B cell (primary cell): ENCODE measurements at regions not wholly inside any gene's neighbourhood (a gene's known extent, or its start where the extent isn't known, plus 50 kb on each side); places are given as distances from the start of the nearest gene placed in this dataset.

Source experiments
- ATAC-seq: fragments of 200-7000 bp; cut with Tn5 transposase; one replicate; pipeline ENCODE4 v1.10.0; 2021; ENCODE audit warnings: low read depth, mild to moderate bottlenecking, moderate number of reproducible peaks, moderate library complexity
- CTCF ChIA-PET: fragments of 350-600 bp; sonication (Branson Sonifier 250); formaldehyde crosslinking; loops from one replicate; lab custom pipeline; 2021; ENCODE audit warnings: antibody characterized with exemption, inconsistent platforms; lab: Charles Lee
- POLR2A ChIA-PET: fragments of 350-600 bp; sonication (Branson Sonifier 250); formaldehyde crosslinking; loops from one replicate; lab custom pipeline; 2021; ENCODE audit warnings: antibody characterized with exemption; lab: Charles Lee
- DNase-seq: peaks from one replicate; pipeline ENCODE4 v3.0.0; 2013
- H2AFZ ChIP-seq: 2 replicates; pipeline ENCODE4 v1.6.1; 2012; ENCODE audit warnings: mild to moderate bottlenecking, low read depth, low read length; ENCODE audit not compliant: insufficient read depth, poor library complexity, severe bottlenecking
- H3K27ac ChIP-seq, 2 donors: 1 replicate in 1 of 2; 2 replicates in 1 of 2; pipeline ENCODE4 v1.5.1; 2012 to 2013; ENCODE audit warnings: low read length in 2 of 2, mild to moderate bottlenecking in 2 of 2, moderate library complexity in 1 of 2
- H3K27me3 ChIP-seq, 4 experiments: fragments of 200-600 bp in 1 of 4; sonication (generic) in 1 of 4; replicated peaks in 1 of 4; 1 replicate in 2 of 4; 2 replicates in 2 of 4; pipeline versions ENCODE4 v1.6.1 to v1.7.0; 2013 to 2016; ENCODE audit warnings: low read length in 3 of 4, mild to moderate bottlenecking in 2 of 4, mixed read lengths in 1 of 4, moderate library complexity in 1 of 4; ENCODE audit not compliant: insufficient read depth in 4 of 4, control insufficient read depth in 3 of 4; ENCODE audit errors: control extremely low read depth in 1 of 4
- H3K36me3 ChIP-seq, 2 experiments: replicated peaks in 1 of 2; 1 replicate in 1 of 2; 2 replicates in 1 of 2; pipeline versions ENCODE4 v1.6.1 to v1.7.1; 2013; ENCODE audit warnings: low read length in 1 of 2; ENCODE audit not compliant: insufficient read depth in 2 of 2, control insufficient read depth in 1 of 2; ENCODE audit errors: control extremely low read depth in 1 of 2, extremely low read depth in 1 of 2
- H3K4me1 ChIP-seq, 2 donors: fragments of 200-600 bp in 1 of 2; sonication (generic) in 1 of 2; 1 replicate in 1 of 2; 2 replicates in 1 of 2; pipeline versions ENCODE4 v1.5.1 to v1.6.1; 2013 to 2017; ENCODE audit warnings: low read length in 2 of 2; ENCODE audit not compliant: control insufficient read depth in 2 of 2, insufficient read depth in 2 of 2
- H3K4me2 ChIP-seq: replicated peaks from 2 replicates; pipeline ENCODE3; 2012; ENCODE audit warnings: mild to moderate bottlenecking, low read depth, low read length; ENCODE audit not compliant: poor library complexity, severe bottlenecking
- H3K4me3 ChIP-seq, 5 experiments: fragments of 200-600 bp in 1 of 5; sonication (generic) in 1 of 5; 1 replicate in 3 of 5; 2 replicates in 2 of 5; pipeline versions ENCODE4 v1.5.1 to v1.7.0; 2011 to 2016; ENCODE audit warnings: low read length in 4 of 5, mild to moderate bottlenecking in 4 of 5, low read depth in 2 of 5, control low read depth in 1 of 5, moderate library complexity in 1 of 5; ENCODE audit not compliant: insufficient read depth in 1 of 5; ENCODE audit errors: control extremely low read depth in 1 of 5, extremely low read depth in 1 of 5
- H3K79me2 ChIP-seq: fragments of 200-600 bp; sonication (generic); one replicate; pipeline ENCODE4 v1.6.0; 2016; ENCODE audit warnings: low read length; ENCODE audit not compliant: control insufficient read depth, insufficient read depth
- H3K9ac ChIP-seq: fragments of 200-600 bp; sonication (generic); 2 replicates; pipeline ENCODE4 v1.6.1; 2017; ENCODE audit warnings: mild to moderate bottlenecking, low read length, moderate library complexity
- H3K9me3 ChIP-seq, 3 donors: one replicate each; pipeline versions ENCODE4 v1.6.1 to v1.7.1; 2013; ENCODE audit warnings: low read length in 2 of 3; ENCODE audit not compliant: control insufficient read depth in 2 of 3, insufficient read depth in 1 of 3; ENCODE audit errors: control extremely low read depth in 1 of 3
- H4K20me1 ChIP-seq: 2 replicates; pipeline ENCODE4 v1.6.0; 2012; ENCODE audit warnings: mild to moderate bottlenecking, low read length; ENCODE audit not compliant: insufficient read depth, control insufficient read depth, poor library complexity, severe bottlenecking
- H3K27ac Mint-ChIP-seq: one replicate; pipeline ENCODE4 v1.8.0; 2021; ENCODE audit warnings: mixed read lengths
- H3K27me3 Mint-ChIP-seq: one replicate; pipeline ENCODE4 v1.8.0; 2021; ENCODE audit warnings: mixed read lengths
- H3K4me1 Mint-ChIP-seq: one replicate; pipeline ENCODE4 v1.8.0; 2021; ENCODE audit warnings: mixed read lengths
- H3K4me3 Mint-ChIP-seq: one replicate; pipeline ENCODE4 v1.8.0; 2021; ENCODE audit warnings: mixed read lengths
- H3K9me3 Mint-ChIP-seq: one replicate; pipeline ENCODE4 v1.8.0; 2022; ENCODE audit warnings: mixed read lengths; ENCODE audit not compliant: insufficient read depth
- EZH2 ChIP-seq: IDR thresholded peaks from 2 replicates; pipeline ENCODE4 v1.6.1; 2012; ENCODE audit warnings: borderline replicate concordance, low read depth, mild to moderate bottlenecking, moderate library complexity, low read length; ENCODE audit not compliant: insufficient read depth, poor library complexity, severe bottlenecking
- WGBS: methylation state at CpG from one replicate; pipeline ENCODE4 v1.1.5; 2013; ENCODE audit warnings: missing lambda C conversion rate; ENCODE audit not compliant: insufficient coverage; 5-methylcytosine and 5-hydroxymethylcytosine counted together
- intact Hi-C: fragments of 100-400 bp; cut with micrococcal nuclease; formaldehyde crosslinking; loops from one replicate; pipeline ENCODE4 v1.10.0; 2022
- TF ChIP-seq, protein P1 (sequence below): fragments of 200-600 bp; IDR thresholded peaks from one replicate; pipeline ENCODE4 v1.8.0; 2022; ENCODE audit warnings: antibody characterized with exemption, mild to moderate bottlenecking

DNA sequence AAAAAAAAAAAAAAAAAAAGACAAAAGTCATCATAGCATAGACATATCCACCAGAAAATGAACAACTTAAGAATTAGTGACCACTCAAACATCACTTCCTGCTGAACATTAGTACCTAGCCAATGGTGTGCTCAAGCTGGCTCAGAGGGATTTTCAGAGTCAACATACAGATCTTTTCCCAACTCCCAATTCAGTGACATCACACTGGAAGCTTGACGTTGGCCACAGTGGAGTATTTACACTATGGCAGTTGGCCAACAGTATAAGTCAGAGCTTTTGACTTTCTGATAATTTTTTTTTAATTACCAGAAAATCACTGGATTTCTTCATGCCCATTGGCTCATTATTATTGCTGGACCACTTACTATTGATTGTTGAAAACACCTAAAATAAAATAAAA is 383.5 kb downstream of the ARHGEF28 start:
- intact Hi-C loops = no loop called here
- no peak overlapping the region for H3K9ac ChIP-seq
- no peak overlapping the region for H3K4me3 ChIP-seq
- no CpG with 5 or more reads among the region's 1 CpG for WGBS
- H3K27me3 ChIP-seq = peaks cover 0 to 3% (median 3%) of the 10 kb centered on the region in 4 experiments
- no peaks in the 10 kb centered on the region for H3K4me1 ChIP-seq
- H3K9me3 ChIP-seq = peaks cover 0 to 2% (median 0%) of the 10 kb centered on the region in 3 donors
- DNase-seq (no peak), ATAC-seq (no peak)
- Mint-ChIP-seq H3K27ac (no peak overlapping the region), H3K27me3 (peaks cover 20% of the 10 kb centered on the region), H3K4me1 (no peaks in the 10 kb centered on the region), H3K4me3 (no peak overlapping the region), H3K9me3 (no peaks in the 10 kb centered on the region)
- no peak overlapping the region for H3K4me2 ChIP-seq
- no peaks in the 10 kb centered on the region for H3K79me2 ChIP-seq
- H3K36me3 ChIP-seq = no peaks in the 10 kb centered on the region
- H2AFZ ChIP-seq = no peak overlapping the region
- CTCF ChIA-PET = no interaction called here
- POLR2A ChIA-PET = no interaction called here
- TF ChIP-seq, protein P1, sequence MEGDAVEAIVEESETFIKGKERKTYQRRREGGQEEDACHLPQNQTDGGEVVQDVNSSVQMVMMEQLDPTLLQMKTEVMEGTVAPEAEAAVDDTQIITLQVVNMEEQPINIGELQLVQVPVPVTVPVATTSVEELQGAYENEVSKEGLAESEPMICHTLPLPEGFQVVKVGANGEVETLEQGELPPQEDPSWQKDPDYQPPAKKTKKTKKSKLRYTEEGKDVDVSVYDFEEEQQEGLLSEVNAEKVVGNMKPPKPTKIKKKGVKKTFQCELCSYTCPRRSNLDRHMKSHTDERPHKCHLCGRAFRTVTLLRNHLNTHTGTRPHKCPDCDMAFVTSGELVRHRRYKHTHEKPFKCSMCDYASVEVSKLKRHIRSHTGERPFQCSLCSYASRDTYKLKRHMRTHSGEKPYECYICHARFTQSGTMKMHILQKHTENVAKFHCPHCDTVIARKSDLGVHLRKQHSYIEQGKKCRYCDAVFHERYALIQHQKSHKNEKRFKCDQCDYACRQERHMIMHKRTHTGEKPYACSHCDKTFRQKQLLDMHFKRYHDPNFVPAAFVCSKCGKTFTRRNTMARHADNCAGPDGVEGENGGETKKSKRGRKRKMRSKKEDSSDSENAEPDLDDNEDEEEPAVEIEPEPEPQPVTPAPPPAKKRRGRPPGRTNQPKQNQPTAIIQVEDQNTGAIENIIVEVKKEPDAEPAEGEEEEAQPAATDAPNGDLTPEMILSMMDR = no peak
- TF ChIP-seq EZH2 = no peak
- H4K20me1 ChIP-seq = no peaks in the 10 kb centered on the region
- no peak overlapping the region for H3K27ac ChIP-seq

DNA sequence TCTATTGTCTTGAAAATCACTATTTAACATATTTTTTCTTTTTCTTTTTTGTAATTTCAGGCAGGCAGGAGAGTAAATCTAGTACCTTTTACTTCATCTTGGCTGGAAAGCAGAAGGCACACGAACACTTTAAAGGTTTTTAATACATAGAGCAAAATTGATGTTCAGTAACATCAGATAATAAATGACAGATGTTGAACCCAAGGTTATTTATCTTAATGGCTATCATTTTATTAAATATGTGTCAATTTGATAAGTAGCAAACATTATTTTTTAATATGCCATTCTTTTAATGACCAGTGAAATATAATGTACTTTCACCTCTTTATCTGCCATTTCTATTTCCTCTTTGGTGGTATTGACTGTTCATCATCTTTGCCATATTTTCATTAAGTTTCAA is 381.2 kb downstream of the ARHGEF28 start:
- Histone ChIP-seq H3K27me3 (peaks cover 0 to 3% (median 3%) of the 10 kb centered on the region in 4 experiments), H3K36me3 (no peaks in the 10 kb centered on the region), H3K4me3 (no peak overlapping the region), H2AFZ (no peak overlapping the region), H4K20me1 (no peaks in the 10 kb centered on the region), H3K4me1 (no peaks in the 10 kb centered on the region), H3K9ac (no peak overlapping the region), H3K79me2 (no peaks in the 10 kb centered on the region), H3K9me3 (peaks cover 0 to 2% (median 0%) of the 10 kb centered on the region in 3 donors), H3K4me2 (no peak overlapping the region), H3K27ac (no peak overlapping the region)
- CTCF ChIA-PET = no interaction called here
- Mint-ChIP-seq H3K4me3 (no peak overlapping the region), H3K27me3 (peaks cover 18% of the 10 kb centered on the region), H3K27ac (no peak overlapping the region), H3K4me1 (no peaks in the 10 kb centered on the region), H3K9me3 (no peaks in the 10 kb centered on the region)
- DNase-seq (no peak), ATAC-seq (no peak)
- intact Hi-C loops = no loop called here
- TF ChIP-seq, protein P1 = no peak
- TF ChIP-seq EZH2 = no peak
- POLR2A ChIA-PET = no interaction called here
- WGBS = no CpG with 5 or more reads among the region's 1 CpG
